Mammary epithelial cell (primary cell): ENCODE measurements at regions not wholly inside any gene's neighbourhood (a gene's known extent, or its start where the extent isn't known, plus 50 kb on each side); places are given as distances from the start of the nearest gene placed in this dataset.

Experiments used
- CTCF ChIP-seq, 2 donors: IDR thresholded peaks in 1 of 2; conservative IDR thresholded peaks in 1 of 2; 2 replicates each; pipeline ENCODE4 v1.5.1; 2011 to 2012; ENCODE audit warnings: inconsistent platforms in 2 of 2, low read length in 2 of 2, mild to moderate bottlenecking in 2 of 2, control low read depth in 1 of 2, low read depth in 1 of 2; ENCODE audit not compliant: insufficient read depth in 1 of 2; ENCODE audit errors: extremely low read depth in 1 of 2
- EZH2 ChIP-seq: IDR thresholded peaks from 2 replicates; pipeline ENCODE4 v1.6.1; 2012; ENCODE audit warnings: low read length, inconsistent platforms, borderline replicate concordance

GRCh38 chr4:45425135-45425534 lies 698.7 kb downstream of the GABRG1 start:
- TF ChIP-seq CTCF (conservative IDR thresholded peaks at IDR 0.05 in 1 of 2, IDR thresholded peaks at IDR 0.05 in 1 of 2; ENCODE audit: extremely low read depth in 1 of 2, insufficient read depth in 1 of 2, low read depth in 1 of 2, low read length in 2 of 2), result no peak
- no peak for TF ChIP-seq EZH2
